Thoracic aorta (tissue), 2 donors: ENCODE measurements at regions not wholly inside any gene's neighbourhood (a gene's known extent, or its start where the extent isn't known, plus 50 kb on each side); places are given as distances from the start of the nearest gene placed in this dataset.

Experiments used
- ATAC-seq: fragments of 150-250 bp; one replicate; pipeline ENCODE4 v1.8.0; 2017; ENCODE audit warnings: low read depth; ENCODE audit not compliant: insufficient number of reproducible peaks, low FRiP score
- DNase-seq: peaks from one replicate; pipeline ENCODE4 v3.0.0-alpha.2; 2020; ENCODE audit warnings: low spot score
- H3K27ac ChIP-seq, 2 donors: fragments of 200-600 bp; sonication (generic); 1 replicate in 1 of 2; 2 replicates in 1 of 2; pipeline ENCODE4 v1.5.1; 2016; ENCODE audit warnings: mild to moderate bottlenecking in 2 of 2, moderate library complexity in 2 of 2
- H3K27me3 ChIP-seq: fragments of 200-600 bp; sonication (generic); replicated peaks from 2 replicates; pipeline ENCODE4 v1.6.0; 2016; ENCODE audit warnings: mild to moderate bottlenecking; ENCODE audit not compliant: insufficient read depth
- H3K36me3 ChIP-seq: fragments of 200-600 bp; sonication (generic); one replicate; pipeline ENCODE4 v1.5.1; 2016
- H3K4me1 ChIP-seq, 2 donors: fragments of 200-600 bp; sonication (generic); 1 replicate in 1 of 2; 2 replicates in 1 of 2; pipeline versions ENCODE4 v1.5.1 to v1.6.0; 2016; ENCODE audit warnings: low read depth in 2 of 2, mild to moderate bottlenecking in 1 of 2; ENCODE audit not compliant: control insufficient read depth in 1 of 2
- H3K4me3 ChIP-seq: fragments of 200-600 bp; sonication (generic); 2 replicates; pipeline ENCODE4 v1.5.1; 2016; ENCODE audit warnings: mild to moderate bottlenecking
- H3K9me3 ChIP-seq: fragments of 200-600 bp; sonication (generic); 2 replicates; pipeline ENCODE4 v1.5.1; 2016
- TF ChIP-seq, protein P1 (sequence below): fragments of 200-600 bp; sonication (generic); IDR thresholded peaks from one replicate; pipeline ENCODE4 v1.5.1; 2019; ENCODE audit warnings: antibody characterized with exemption

DNA sequence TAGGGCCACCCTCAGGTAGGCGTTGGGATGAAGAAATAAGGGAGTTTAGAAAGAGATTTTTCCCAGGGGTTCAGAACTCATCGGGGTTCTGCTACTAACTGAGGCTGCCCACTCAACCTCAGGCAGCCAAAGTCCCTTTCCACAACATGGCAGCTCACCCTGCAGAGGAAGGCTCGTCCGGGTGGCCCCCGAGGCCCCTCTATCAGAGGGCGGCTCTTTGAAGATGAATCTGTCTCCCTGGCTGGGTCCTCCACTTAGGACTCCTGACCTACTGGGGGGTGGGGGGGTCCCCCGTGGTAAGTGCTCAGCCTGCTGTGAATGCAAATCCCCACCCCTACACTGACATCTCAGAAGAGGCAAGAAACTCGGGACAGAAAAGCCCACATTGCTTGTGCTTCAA is 182.9 kb downstream of the SOD2 start:
- Histone ChIP-seq H3K27me3 (no peaks in the 10 kb centered on the region), H3K4me1 (peaks cover 0 to 22% of the 10 kb centered on the region in 2 donors), H3K27ac (no peak overlapping the region), H3K9me3 (no peaks in the 10 kb centered on the region), H3K36me3 (no peaks in the 10 kb centered on the region), H3K4me3 (no peak overlapping the region)
- ATAC-seq (no peak), DNase-seq (no peak)
- TF ChIP-seq, protein P1, sequence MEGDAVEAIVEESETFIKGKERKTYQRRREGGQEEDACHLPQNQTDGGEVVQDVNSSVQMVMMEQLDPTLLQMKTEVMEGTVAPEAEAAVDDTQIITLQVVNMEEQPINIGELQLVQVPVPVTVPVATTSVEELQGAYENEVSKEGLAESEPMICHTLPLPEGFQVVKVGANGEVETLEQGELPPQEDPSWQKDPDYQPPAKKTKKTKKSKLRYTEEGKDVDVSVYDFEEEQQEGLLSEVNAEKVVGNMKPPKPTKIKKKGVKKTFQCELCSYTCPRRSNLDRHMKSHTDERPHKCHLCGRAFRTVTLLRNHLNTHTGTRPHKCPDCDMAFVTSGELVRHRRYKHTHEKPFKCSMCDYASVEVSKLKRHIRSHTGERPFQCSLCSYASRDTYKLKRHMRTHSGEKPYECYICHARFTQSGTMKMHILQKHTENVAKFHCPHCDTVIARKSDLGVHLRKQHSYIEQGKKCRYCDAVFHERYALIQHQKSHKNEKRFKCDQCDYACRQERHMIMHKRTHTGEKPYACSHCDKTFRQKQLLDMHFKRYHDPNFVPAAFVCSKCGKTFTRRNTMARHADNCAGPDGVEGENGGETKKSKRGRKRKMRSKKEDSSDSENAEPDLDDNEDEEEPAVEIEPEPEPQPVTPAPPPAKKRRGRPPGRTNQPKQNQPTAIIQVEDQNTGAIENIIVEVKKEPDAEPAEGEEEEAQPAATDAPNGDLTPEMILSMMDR, result no peak

DNA sequence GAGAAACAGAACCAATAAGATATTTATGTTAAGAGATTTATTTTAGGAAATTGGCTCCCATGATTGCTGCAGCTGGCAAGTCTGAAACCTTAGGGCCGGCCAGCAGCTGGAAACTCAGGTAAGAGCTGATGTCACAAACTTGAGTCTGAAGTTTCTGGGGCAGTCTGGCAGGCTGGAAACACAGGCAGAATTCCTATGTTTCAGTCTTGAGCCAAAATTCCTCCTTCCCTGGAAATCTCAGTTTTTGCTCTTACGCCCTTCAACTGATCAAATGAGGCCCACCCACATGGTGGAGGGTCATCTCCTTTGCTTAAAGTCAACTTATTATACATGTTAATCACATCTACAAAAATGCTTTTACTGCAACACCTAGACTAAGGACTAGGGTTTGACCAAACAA is 184.1 kb downstream of the SOD2 start:
- Histone ChIP-seq H3K9me3 (no peaks in the 10 kb centered on the region), H3K36me3 (no peaks in the 10 kb centered on the region), H3K27ac (no peak overlapping the region), H3K4me1 (peaks cover 4 to 34% of the 10 kb centered on the region in 2 donors), H3K27me3 (no peaks in the 10 kb centered on the region), H3K4me3 (no peak overlapping the region)
- TF ChIP-seq, protein P1, result no peak
- no peak for DNase-seq
- no peak for ATAC-seq

DNA sequence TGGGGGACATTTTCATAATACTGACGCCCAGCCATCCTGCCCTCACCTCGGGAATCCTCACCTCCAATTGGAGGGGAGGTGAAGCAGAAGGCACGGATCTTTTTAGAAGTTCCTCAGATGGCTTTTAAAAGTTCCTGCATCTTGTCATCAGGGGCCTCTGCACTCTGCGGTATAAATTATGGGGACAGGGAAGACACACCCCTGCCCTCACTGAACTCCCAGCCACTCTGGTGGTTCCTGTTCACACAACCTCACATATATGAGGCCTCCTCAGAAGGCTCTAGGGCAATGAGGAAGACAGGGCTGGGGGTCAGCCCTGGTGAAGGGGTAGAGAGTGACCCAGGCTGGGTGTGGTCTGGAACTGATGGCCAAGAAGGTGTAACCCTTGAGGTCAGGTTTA is 187.0 kb downstream of the SOD2 start:
- no peak for ATAC-seq
- peaks cover 4 to 35% of the 10 kb centered on the region in 2 donors for H3K4me1 ChIP-seq
- H3K4me3 ChIP-seq, result no peak overlapping the region
- no peaks in the 10 kb centered on the region for H3K27me3 ChIP-seq
- H3K9me3 ChIP-seq, result no peaks in the 10 kb centered on the region
- DNase-seq, result no peak
- TF ChIP-seq, protein P1, result no peak
- no peaks in the 10 kb centered on the region for H3K36me3 ChIP-seq
- peak overlapping the region; percentile 59 to 73 for H3K27ac ChIP-seq

DNA sequence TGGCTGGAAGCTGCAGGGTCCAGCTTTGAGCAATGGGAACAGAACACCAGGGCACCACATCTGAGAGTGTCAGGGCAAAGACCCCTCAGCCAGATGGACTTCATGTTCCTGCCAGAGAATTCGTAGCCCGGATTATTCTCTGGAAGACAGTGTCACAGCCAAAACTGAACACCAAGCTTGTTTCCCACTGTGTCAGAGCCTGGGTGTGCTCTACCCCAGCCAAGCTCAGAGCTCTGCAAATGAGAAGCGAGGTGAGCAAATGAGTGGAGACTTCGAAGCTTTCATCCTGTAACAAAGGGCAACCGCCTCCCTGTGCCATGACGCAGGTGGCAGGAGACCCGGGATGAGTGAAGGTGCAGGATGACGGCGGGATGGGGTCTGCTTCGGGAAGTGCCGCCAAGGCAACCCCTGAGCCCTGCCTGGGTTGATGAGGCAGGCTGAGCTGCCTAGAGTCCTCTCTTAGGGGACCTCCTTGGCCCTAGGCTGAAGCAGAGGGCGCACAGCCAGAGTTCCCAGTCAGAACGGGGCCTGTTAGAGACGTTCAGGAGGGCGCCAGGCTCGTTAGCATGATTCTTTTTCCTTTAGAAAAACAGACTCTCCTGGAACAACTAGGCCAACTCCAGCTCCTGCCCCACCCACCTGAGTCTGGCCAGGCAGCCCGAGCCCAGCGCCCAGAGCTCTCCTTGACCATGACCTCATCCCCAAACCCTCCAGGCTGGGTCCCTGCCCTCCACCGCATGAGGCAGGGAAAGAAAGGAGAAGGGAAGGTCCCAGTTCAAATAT is 187.7 kb downstream of the SOD2 start:
- H3K4me3 ChIP-seq, result no peak overlapping the region
- peak overlapping the region; percentile 59 to 73 for H3K27ac ChIP-seq
- H3K27me3 ChIP-seq, result no peaks in the 10 kb centered on the region
- TF ChIP-seq, protein P1, result no peak
- H3K9me3 ChIP-seq, result no peaks in the 10 kb centered on the region
- peaks cover 4 to 35% of the 10 kb centered on the region in 2 donors for H3K4me1 ChIP-seq
- DNase-seq (peak; percentile 56), ATAC-seq (peak; percentile 59)
- H3K36me3 ChIP-seq, result no peaks in the 10 kb centered on the region

DNA sequence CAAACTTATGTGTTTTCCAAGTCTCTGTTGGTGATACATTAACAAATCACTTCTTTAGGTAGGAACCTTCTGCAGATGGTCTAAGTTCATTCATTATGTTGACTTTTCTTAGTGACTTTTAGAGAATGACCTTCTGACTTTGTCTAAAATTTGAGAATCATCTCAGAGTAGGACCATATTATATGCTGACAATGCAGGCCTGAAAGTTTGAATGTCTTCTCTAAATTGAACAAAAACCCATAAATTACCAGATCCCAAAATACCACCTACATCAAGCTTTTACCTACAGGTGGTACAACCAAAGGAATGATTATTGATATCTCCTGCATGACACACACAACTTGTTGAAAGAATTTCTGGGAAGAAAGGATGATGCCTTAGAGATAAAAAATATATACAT is 191.5 kb downstream of the SOD2 start:
- peaks cover 3% of the 10 kb centered on the region for H3K9me3 ChIP-seq
- DNase-seq (no peak), ATAC-seq (no peak)
- H3K36me3 ChIP-seq, result no peaks in the 10 kb centered on the region
- no peaks in the 10 kb centered on the region for H3K27me3 ChIP-seq
- no peak overlapping the region for H3K4me3 ChIP-seq
- TF ChIP-seq, protein P1, result no peak
- H3K27ac ChIP-seq, result no peak overlapping the region
- H3K4me1 ChIP-seq, result peaks cover 4 to 27% of the 10 kb centered on the region in 2 donors
